ENCODE measurements at regions not wholly inside any gene's neighbourhood (a gene's known extent, or its start where the extent isn't known, plus 50 kb on each side); places are given as distances from the start of the nearest gene placed in this dataset.
"Not testable (repeated sequence)": the region's sequence is repeated elsewhere in the genome, so short reads cannot be mapped to it uniquely, and the experiment has no call there.

DNA sequence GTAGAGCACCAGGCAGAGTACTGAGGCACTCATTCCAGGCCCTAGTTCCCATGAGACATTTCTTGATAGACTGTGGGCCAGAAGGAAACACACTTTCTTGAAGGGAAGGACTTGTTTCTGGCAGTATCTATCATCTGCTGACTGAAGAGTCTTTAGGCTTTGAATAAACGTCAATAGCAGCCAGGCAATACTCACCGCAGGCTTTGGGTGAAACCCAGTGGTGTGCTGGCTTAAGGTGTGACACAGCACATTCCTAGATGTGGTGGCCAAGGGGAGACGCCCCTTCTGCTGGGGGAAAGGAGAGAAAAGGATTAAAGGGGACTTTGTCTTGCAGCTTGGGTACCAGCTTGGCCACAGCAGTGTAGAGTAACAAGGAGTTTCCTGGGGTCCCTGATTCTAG lies 1039.6 kb downstream of the HACE1 start:
- no peaks in the 10 kb centered on the region for H3K36me3 ChIP-seq (replicated peaks; ENCODE audit: low read depth, low read length)
- H3K9me3 ChIP-seq (ENCODE audit: insufficient read depth, low read length), result no peaks in the 10 kb centered on the region
- H3K27ac ChIP-seq (ENCODE audit: low read length), result no peak overlapping the region
- no peaks in the 10 kb centered on the region for H3K27me3 ChIP-seq (ENCODE audit: low read depth, low read length)
- H4K20me1 ChIP-seq (ENCODE audit: insufficient read depth, low read length), result no peaks in the 10 kb centered on the region
- H3K9ac ChIP-seq (ENCODE audit: low read length), result no peak overlapping the region
- H3K79me2 ChIP-seq (ENCODE audit: low read length), result no peaks in the 10 kb centered on the region
- H3K4me3 ChIP-seq (ENCODE audit: low read length), result no peak overlapping the region
- no peak overlapping the region for H2AFZ ChIP-seq (ENCODE audit: low read depth, low read length)
- TF ChIP-seq EZH2phosphoT487 (IDR thresholded peaks at IDR 0.05; ENCODE audit: low read depth), result no peak
- TF ChIP-seq, protein P1, sequence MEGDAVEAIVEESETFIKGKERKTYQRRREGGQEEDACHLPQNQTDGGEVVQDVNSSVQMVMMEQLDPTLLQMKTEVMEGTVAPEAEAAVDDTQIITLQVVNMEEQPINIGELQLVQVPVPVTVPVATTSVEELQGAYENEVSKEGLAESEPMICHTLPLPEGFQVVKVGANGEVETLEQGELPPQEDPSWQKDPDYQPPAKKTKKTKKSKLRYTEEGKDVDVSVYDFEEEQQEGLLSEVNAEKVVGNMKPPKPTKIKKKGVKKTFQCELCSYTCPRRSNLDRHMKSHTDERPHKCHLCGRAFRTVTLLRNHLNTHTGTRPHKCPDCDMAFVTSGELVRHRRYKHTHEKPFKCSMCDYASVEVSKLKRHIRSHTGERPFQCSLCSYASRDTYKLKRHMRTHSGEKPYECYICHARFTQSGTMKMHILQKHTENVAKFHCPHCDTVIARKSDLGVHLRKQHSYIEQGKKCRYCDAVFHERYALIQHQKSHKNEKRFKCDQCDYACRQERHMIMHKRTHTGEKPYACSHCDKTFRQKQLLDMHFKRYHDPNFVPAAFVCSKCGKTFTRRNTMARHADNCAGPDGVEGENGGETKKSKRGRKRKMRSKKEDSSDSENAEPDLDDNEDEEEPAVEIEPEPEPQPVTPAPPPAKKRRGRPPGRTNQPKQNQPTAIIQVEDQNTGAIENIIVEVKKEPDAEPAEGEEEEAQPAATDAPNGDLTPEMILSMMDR (IDR thresholded peaks at IDR 0.05; ENCODE audit: low read depth, low read length), result no peak
- no peaks in the 10 kb centered on the region for H3K4me1 ChIP-seq (ENCODE audit: low read length)
- H3K4me2 ChIP-seq (ENCODE audit: low read length), result no peak overlapping the region

DNA sequence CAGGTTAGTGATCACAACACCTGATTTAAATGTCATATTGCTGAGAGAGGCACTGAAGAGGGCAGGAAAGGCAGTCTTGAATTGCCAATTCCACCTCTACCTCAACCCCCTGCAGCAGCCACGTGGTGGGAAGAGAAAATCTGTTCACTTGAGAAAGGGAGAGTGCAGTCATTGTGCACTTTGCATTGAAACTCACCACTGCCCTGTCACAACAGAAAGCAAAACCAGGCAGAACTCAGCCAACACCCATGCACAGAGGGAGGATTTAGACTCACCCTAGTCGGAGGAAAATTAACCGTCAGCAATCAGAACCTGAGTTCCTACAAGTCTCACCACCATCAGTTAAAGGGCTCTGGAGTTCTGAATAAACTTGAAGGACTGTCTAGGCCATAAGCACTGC lies 1040.2 kb downstream of the HACE1 start:
- no peaks in the 10 kb centered on the region for H3K79me2 ChIP-seq (ENCODE audit: low read length)
- H3K4me2 ChIP-seq (ENCODE audit: low read length), result no peak overlapping the region
- no peaks in the 10 kb centered on the region for H4K20me1 ChIP-seq (ENCODE audit: insufficient read depth, low read length)
- H3K36me3 ChIP-seq (replicated peaks; ENCODE audit: low read depth, low read length), result no peaks in the 10 kb centered on the region
- H3K4me1 ChIP-seq (ENCODE audit: low read length), result no peaks in the 10 kb centered on the region
- no peak overlapping the region for H3K27ac ChIP-seq (ENCODE audit: low read length)
- no peak overlapping the region for H3K4me3 ChIP-seq (ENCODE audit: low read length)
- no peaks in the 10 kb centered on the region for H3K9me3 ChIP-seq (ENCODE audit: insufficient read depth, low read length)
- no peak for TF ChIP-seq EZH2phosphoT487 (IDR thresholded peaks at IDR 0.05; ENCODE audit: low read depth)
- TF ChIP-seq, protein P1 (IDR thresholded peaks at IDR 0.05; ENCODE audit: low read depth, low read length), result no peak
- H2AFZ ChIP-seq (ENCODE audit: low read depth, low read length), result no peak overlapping the region
- H3K27me3 ChIP-seq (ENCODE audit: low read depth, low read length), result no peaks in the 10 kb centered on the region
- no peak overlapping the region for H3K9ac ChIP-seq (ENCODE audit: low read length)

DNA sequence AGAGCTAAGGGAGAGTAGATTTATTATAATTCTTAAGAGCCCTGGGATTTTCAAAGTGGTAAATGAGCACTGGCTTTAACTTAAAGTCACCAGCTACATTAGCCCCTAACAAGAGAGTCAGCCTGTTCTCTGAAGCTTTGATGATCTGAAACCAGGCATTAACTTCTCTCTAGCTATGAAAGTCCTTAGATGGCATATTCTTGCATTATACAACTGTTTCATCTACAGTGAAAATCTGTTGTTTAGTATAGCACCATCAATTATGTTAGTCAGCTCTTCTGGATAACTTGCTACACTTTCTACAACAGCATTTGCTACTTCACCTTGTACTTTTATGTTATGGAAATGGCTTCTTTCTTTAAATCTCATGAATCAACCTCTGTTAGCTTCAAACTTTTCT lies 1046.7 kb downstream of the HACE1 start:
- H4K20me1 ChIP-seq (ENCODE audit: insufficient read depth, low read length), result no peaks in the 10 kb centered on the region
- no peak for TF ChIP-seq EZH2phosphoT487 (IDR thresholded peaks at IDR 0.05; ENCODE audit: low read depth)
- H3K27me3 ChIP-seq (ENCODE audit: low read depth, low read length), result no peaks in the 10 kb centered on the region

DNA sequence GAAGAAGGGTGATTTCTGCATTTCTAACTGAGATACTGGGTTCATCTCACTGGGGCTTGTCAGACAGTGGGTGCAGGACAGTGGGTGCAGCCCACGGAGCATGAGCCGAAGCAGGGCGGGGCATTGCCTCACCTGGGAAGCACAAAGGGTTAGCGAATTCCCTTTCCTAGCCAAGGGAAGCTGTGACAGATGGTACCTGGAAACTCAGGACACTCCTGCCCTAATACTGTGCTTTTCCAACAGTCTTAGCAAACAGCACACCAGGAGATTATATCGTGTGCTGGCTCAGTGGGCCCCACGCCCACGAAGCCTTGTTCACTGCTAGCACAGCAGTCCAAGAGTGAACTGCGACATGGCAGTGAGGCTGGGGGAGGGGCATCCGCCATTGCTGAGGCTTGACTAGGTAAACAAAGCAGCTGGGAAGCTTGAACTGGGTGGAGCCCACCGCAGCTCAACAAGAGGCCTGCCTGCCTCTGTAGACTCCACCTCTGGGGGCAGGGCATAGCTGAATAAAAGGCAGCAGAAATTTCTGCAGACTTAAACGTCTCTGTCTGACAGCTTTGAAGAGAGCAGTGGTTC lies 1057.7 kb downstream of the HACE1 start:
- not testable (repeated sequence) for H3K4me2 ChIP-seq (ENCODE audit: low read length); H3K36me3 ChIP-seq (replicated peaks; ENCODE audit: low read depth, low read length); H3K79me2 ChIP-seq (ENCODE audit: low read length); H4K20me1 ChIP-seq (ENCODE audit: insufficient read depth, low read length); H3K27me3 ChIP-seq (ENCODE audit: low read depth, low read length); H3K9ac ChIP-seq (ENCODE audit: low read length); H2AFZ ChIP-seq (ENCODE audit: low read depth, low read length); H3K9me3 ChIP-seq (ENCODE audit: insufficient read depth, low read length); H3K4me1 ChIP-seq (ENCODE audit: low read length); H3K27ac ChIP-seq (ENCODE audit: low read length); H3K4me3 ChIP-seq (ENCODE audit: low read length)

More for the DNA sequence above, 1046.7 kb downstream of the HACE1 start:
- H3K79me2 ChIP-seq (ENCODE audit: low read length), result no peaks in the 10 kb centered on the region
- H2AFZ ChIP-seq (ENCODE audit: low read depth, low read length), result no peak overlapping the region
- H3K4me1 ChIP-seq (ENCODE audit: low read length), result no peaks in the 10 kb centered on the region
- no peak overlapping the region for H3K4me2 ChIP-seq (ENCODE audit: low read length)
- no peaks in the 10 kb centered on the region for H3K36me3 ChIP-seq (replicated peaks; ENCODE audit: low read depth, low read length)
- no peak overlapping the region for H3K27ac ChIP-seq (ENCODE audit: low read length)
- H3K9me3 ChIP-seq (ENCODE audit: insufficient read depth, low read length), result no peaks in the 10 kb centered on the region
- H3K9ac ChIP-seq (ENCODE audit: low read length), result no peak overlapping the region
- no peak overlapping the region for H3K4me3 ChIP-seq (ENCODE audit: low read length)

DNA sequence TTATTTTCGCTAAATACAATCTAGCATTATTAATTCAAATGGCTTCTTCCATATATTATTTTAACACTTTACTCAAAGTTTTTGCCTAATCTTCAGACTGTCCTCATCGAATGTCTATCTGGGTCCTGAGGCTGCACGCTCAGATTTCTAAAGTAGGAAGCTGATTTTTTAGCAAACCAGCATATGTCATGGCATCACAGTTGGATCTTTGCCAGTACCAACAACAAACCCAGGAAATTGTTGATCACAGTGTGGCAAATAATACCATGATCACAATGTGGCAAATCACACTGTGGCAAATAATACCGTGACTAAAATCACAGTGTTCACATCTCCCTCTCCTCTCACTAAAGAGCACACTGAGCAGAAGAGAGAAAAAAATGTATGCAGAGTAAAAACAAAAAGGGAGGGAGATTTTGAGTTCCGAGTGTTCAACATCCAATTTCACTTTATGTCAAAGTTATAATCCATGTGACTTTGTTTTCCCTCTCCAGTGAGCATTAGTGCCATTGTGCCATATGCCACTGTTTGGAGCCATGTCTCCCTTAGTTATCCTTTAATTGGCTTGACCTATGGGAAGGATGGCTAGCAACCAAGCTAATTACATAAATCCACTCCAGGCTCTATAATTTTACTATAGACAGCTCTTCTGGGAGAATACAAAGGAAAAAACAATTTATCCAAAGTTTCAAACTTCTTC lies 1059.6 kb downstream of the HACE1 start:
- Histone ChIP-seq H2AFZ (ENCODE audit: low read depth, low read length) (no peak overlapping the region), H3K9ac (ENCODE audit: low read length) (no peak overlapping the region), H4K20me1 (ENCODE audit: insufficient read depth, low read length) (no peaks in the 10 kb centered on the region), H3K4me1 (ENCODE audit: low read length) (no peaks in the 10 kb centered on the region), H3K9me3 (ENCODE audit: insufficient read depth, low read length) (no peaks in the 10 kb centered on the region), H3K27ac (ENCODE audit: low read length) (no peak overlapping the region), H3K27me3 (ENCODE audit: low read depth, low read length) (no peaks in the 10 kb centered on the region), H3K4me3 (ENCODE audit: low read length) (no peak overlapping the region), H3K36me3 (replicated peaks; ENCODE audit: low read depth, low read length) (no peaks in the 10 kb centered on the region), H3K79me2 (ENCODE audit: low read length) (no peaks in the 10 kb centered on the region), H3K4me2 (ENCODE audit: low read length) (no peak overlapping the region)
- TF ChIP-seq, protein P1 (IDR thresholded peaks at IDR 0.05; ENCODE audit: low read depth, low read length), result no peak
- no peak for TF ChIP-seq EZH2phosphoT487 (IDR thresholded peaks at IDR 0.05; ENCODE audit: low read depth)
